IMR-90 (cell line): ENCODE measurements at regions not wholly inside any gene's neighbourhood (a gene's known extent, or its start where the extent isn't known, plus 50 kb on each side); places are given as distances from the start of the nearest gene placed in this dataset.

ENCODE experiments used
- ATAC-seq: fragments of 200-7000 bp; cut with Tn5 transposase; 2 replicates; pipeline ENCODE4 v1.9.1; 2020; ENCODE audit warnings: low read depth, mild to moderate bottlenecking, moderate library complexity
- BruUV-seq: library from RNA; stranded (reverse); fragments of 400-500 nt; replicated peaks from 2 replicates; lab custom pipeline; 2021; lab: Mats Ljungman, UMichigan
- CTCF ChIA-PET: fragments of 300-600 bp; formaldehyde crosslinking; extraction: SDS; loops from one replicate; lab custom pipeline; 2021; ENCODE audit warnings: antibody characterized with exemption; lab: Yijun Ruan, JAX
- POLR2A ChIA-PET: fragments of 300-600 bp; sonication (Branson Sonifier 250); formaldehyde crosslinking; loops from one replicate; lab custom pipeline; 2022; ENCODE audit warnings: antibody characterized with exemption; ENCODE audit not compliant: unreplicated experiment; lab: Charles Lee
- DNase-seq: peaks from one replicate; pipeline ENCODE4 v3.0.0; 2013
- H2AFZ ChIP-seq: replicated peaks from 2 replicates; pipeline ENCODE3; 2013; ENCODE audit warnings: low read length, mild to moderate bottlenecking; ENCODE audit not compliant: poor library complexity
- H2AK5ac ChIP-seq: 2 replicates; pipeline ENCODE4 v1.6.1; 2013; ENCODE audit warnings: low read depth, low read length, inconsistent platforms
- H2AK9ac ChIP-seq: replicated peaks from 2 replicates; pipeline ENCODE3; 2013; ENCODE audit warnings: mild to moderate bottlenecking, low read depth, low read length, moderate library complexity; ENCODE audit not compliant: poor library complexity
- H2BK120ac ChIP-seq: 2 replicates; pipeline ENCODE4 v1.6.1; 2013; ENCODE audit warnings: low read depth, low read length, inconsistent platforms
- H2BK15ac ChIP-seq: 3 replicates; pipeline ENCODE4 v1.6.1; 2013; ENCODE audit warnings: low read depth, low read length, inconsistent platforms
- H2BK20ac ChIP-seq: 2 replicates; pipeline ENCODE4 v1.6.1; 2013; ENCODE audit warnings: low read depth, mild to moderate bottlenecking, inconsistent platforms, low read length, moderate library complexity
- H2BK5ac ChIP-seq: 2 replicates; pipeline ENCODE4 v1.6.1; 2013; ENCODE audit warnings: mild to moderate bottlenecking, low read depth, low read length, inconsistent platforms; ENCODE audit not compliant: poor library complexity, severe bottlenecking
- H3K14ac ChIP-seq: replicated peaks from 2 replicates; pipeline ENCODE4 v1.6.1; 2013; ENCODE audit warnings: low read depth, low read length, inconsistent platforms
- H3K18ac ChIP-seq: 2 replicates; pipeline ENCODE4 v1.6.1; 2013; ENCODE audit warnings: low read depth, low read length, control low read depth
- H3K23ac ChIP-seq: 2 replicates; pipeline ENCODE4 v1.6.1; 2013; ENCODE audit warnings: low read depth, low read length, inconsistent platforms
- H3K27ac ChIP-seq: 2 replicates; pipeline ENCODE4 v1.5.1; 2013; ENCODE audit warnings: mild to moderate bottlenecking, control low read depth, low read length; ENCODE audit not compliant: insufficient read depth
- H3K27me3 ChIP-seq: 2 replicates; pipeline ENCODE4 v1.6.1; 2013; ENCODE audit warnings: low read length; ENCODE audit not compliant: control insufficient read depth, insufficient read depth
- H3K36me3 ChIP-seq: 2 replicates; pipeline ENCODE4 v1.6.1; 2013; ENCODE audit warnings: low read length, mixed read lengths; ENCODE audit not compliant: control insufficient read depth, insufficient read depth
- H3K4ac ChIP-seq: 2 replicates; pipeline ENCODE4 v1.6.1; 2013; ENCODE audit warnings: low read depth, low read length, inconsistent platforms
- H3K4me1 ChIP-seq: 2 replicates; pipeline ENCODE4 v1.6.1; 2013; ENCODE audit warnings: low read length, mixed read lengths; ENCODE audit not compliant: control insufficient read depth, insufficient read depth
- H3K4me2 ChIP-seq: 2 replicates; pipeline ENCODE4 v1.6.1; 2013; ENCODE audit warnings: low read depth, mild to moderate bottlenecking, control low read depth, low read length, moderate library complexity
- H3K4me3 ChIP-seq: 2 replicates; pipeline ENCODE4 v1.5.1; 2013; ENCODE audit warnings: low read depth, mild to moderate bottlenecking, control low read depth, low read length, moderate library complexity; ENCODE audit not compliant: insufficient read depth
- H3K56ac ChIP-seq: 2 replicates; pipeline ENCODE4 v1.6.1; 2013; ENCODE audit warnings: low read length, inconsistent platforms; ENCODE audit not compliant: insufficient read depth; ENCODE audit errors: extremely low read depth
- H3K79me1 ChIP-seq, 2 experiments: 2 replicates each; pipeline ENCODE4 v1.6.1; 2013; ENCODE audit warnings: low read length in 2 of 2, inconsistent platforms in 1 of 2, low read depth in 1 of 2
- H3K9ac ChIP-seq: 2 replicates; pipeline ENCODE4 v1.6.1; 2013; ENCODE audit warnings: low read depth, low read length, control low read depth
- H3K9me1 ChIP-seq: 2 replicates; pipeline ENCODE4 v1.6.1; 2013; ENCODE audit warnings: low read length, inconsistent platforms; ENCODE audit not compliant: insufficient read depth
- H3K9me3 ChIP-seq: 2 replicates; pipeline ENCODE4 v1.6.1; 2013; ENCODE audit warnings: low read length; ENCODE audit not compliant: control insufficient read depth, insufficient read depth
- H4K20me1 ChIP-seq: 2 replicates; pipeline ENCODE4 v1.6.1; 2013; ENCODE audit warnings: low read length, inconsistent platforms; ENCODE audit not compliant: insufficient read depth
- H4K5ac ChIP-seq: 2 replicates; pipeline ENCODE4 v1.6.1; 2013; ENCODE audit warnings: mild to moderate bottlenecking, low read depth, low read length, control low read depth
- H4K8ac ChIP-seq, 2 experiments: 2 replicates each; pipeline ENCODE4 v1.6.1; 2013; ENCODE audit warnings: low read depth in 2 of 2, low read length in 2 of 2, control low read depth in 1 of 2, inconsistent platforms in 1 of 2
- H4K91ac ChIP-seq: 2 replicates; pipeline ENCODE4 v1.6.1; 2013; ENCODE audit warnings: low read depth, low read length, inconsistent platforms; ENCODE audit not compliant: insufficient read depth
- BHLHE40 ChIP-seq: fragments of 150-350 bp; IDR thresholded peaks from 2 replicates; pipeline ENCODE4 v1.6.1; 2016; ENCODE audit warnings: mild to moderate bottlenecking, low read depth, low read length
- CEBPB ChIP-seq: IDR thresholded peaks from 2 replicates; pipeline ENCODE4 v1.6.1; 2012; ENCODE audit warnings: low read depth, low read length, improper control_type of control experiment
- CHD1 ChIP-seq: IDR thresholded peaks from 2 replicates; pipeline ENCODE4 v1.6.1; 2012; ENCODE audit warnings: low read depth, low read length, improper control_type of control experiment
- FOS ChIP-seq: fragments of 150-350 bp; IDR thresholded peaks from 2 replicates; pipeline ENCODE4 v1.6.1; 2016; ENCODE audit warnings: low read depth, low read length
- MAFK ChIP-seq: IDR thresholded peaks from 2 replicates; pipeline ENCODE4 v1.6.1; 2012; ENCODE audit warnings: low read depth, low read length, improper control_type of control experiment
- MAZ ChIP-seq: IDR thresholded peaks from 2 replicates; pipeline ENCODE4 v1.6.1; 2012; ENCODE audit warnings: low read depth, mild to moderate bottlenecking, low read length, improper control_type of control experiment, moderate library complexity, borderline replicate concordance
- MXI1 ChIP-seq: IDR thresholded peaks from 2 replicates; pipeline ENCODE4 v1.6.1; 2012; ENCODE audit warnings: low read depth, mild to moderate bottlenecking, low read length, moderate library complexity, borderline replicate concordance
- NFE2L2 ChIP-seq: fragments of 150-350 bp; IDR thresholded peaks from 2 replicates; pipeline ENCODE4 v1.6.1; 2016; ENCODE audit warnings: low read depth, mild to moderate bottlenecking, low read length
- POLR2A ChIP-seq: IDR thresholded peaks from 2 replicates; pipeline ENCODE4 v1.6.1; 2012; ENCODE audit warnings: mild to moderate bottlenecking, low read depth, low read length
- RAD21 ChIP-seq: IDR thresholded peaks from 2 replicates; pipeline ENCODE4 v1.6.1; 2012; ENCODE audit warnings: low read length, improper control_type of control experiment
- RCOR1 ChIP-seq: IDR thresholded peaks from 2 replicates; pipeline ENCODE4 v1.6.1; 2012; ENCODE audit warnings: mild to moderate bottlenecking, low read length, improper control_type of control experiment; ENCODE audit not compliant: insufficient replicate concordance
- RFX5 ChIP-seq: IDR thresholded peaks from 2 replicates; pipeline ENCODE4 v1.8.0; 2012; ENCODE audit warnings: low read depth, mild to moderate bottlenecking, low read length, moderate library complexity
- SMC3 ChIP-seq: fragments of 150-350 bp; IDR thresholded peaks from 2 replicates; pipeline ENCODE4 v1.6.1; 2016; ENCODE audit warnings: low read depth, mild to moderate bottlenecking, antibody characterized with exemption, low read length, moderate library complexity
- WGBS, 2 experiments: methylation state at CpG; one replicate each; pipeline versions ENCODE4 v1.1.5 to v1.1.7; 2013; ENCODE audit warnings: missing lambda C conversion rate in 2 of 2; ENCODE audit not compliant: insufficient read length in 1 of 2; ENCODE audit errors: extremely low coverage in 2 of 2; 5-methylcytosine and 5-hydroxymethylcytosine counted together
- dilution Hi-C: fragments of 300-500 bp; cut with HindIII; formaldehyde crosslinking; loops from one replicate; pipeline ENCODE4 v1.14.3; 2018; ENCODE audit warnings: low sequenced_read_pairs; ENCODE audit not compliant: unreplicated experiment
- in situ Hi-C: fragments of 300-500 bp; cut with MboI; formaldehyde crosslinking; loops from 3 replicates; pipeline ENCODE4 v1.14.3; 2019; ENCODE audit warnings: low sequenced_read_pairs, inconsistent platforms, mixed read lengths
- intact Hi-C: fragments of 100-400 bp; cut with micrococcal nuclease; formaldehyde crosslinking; loops from 2 replicates; pipeline ENCODE4 v1.10.0; 2022
- TF ChIP-seq, protein P1 (sequence below): fragments of 150-350 bp; IDR thresholded peaks from 2 replicates; pipeline ENCODE4 v1.6.1; 2016; ENCODE audit warnings: low read depth, mild to moderate bottlenecking, low read length, moderate library complexity, borderline replicate concordance
- TF ChIP-seq, protein P2 (sequence below): conservative IDR thresholded peaks from 2 replicates; pipeline ENCODE4 v1.5.1; 2012; ENCODE audit warnings: mild to moderate bottlenecking, low read depth, low read length, improper control_type of control experiment
- TF ChIP-seq, protein P3 (sequence below): fragments of 150-350 bp; IDR thresholded peaks from 2 replicates; pipeline ENCODE4 v1.6.1; 2017; ENCODE audit warnings: mild to moderate bottlenecking, antibody characterized with exemption, low read length, low read depth

DNA sequence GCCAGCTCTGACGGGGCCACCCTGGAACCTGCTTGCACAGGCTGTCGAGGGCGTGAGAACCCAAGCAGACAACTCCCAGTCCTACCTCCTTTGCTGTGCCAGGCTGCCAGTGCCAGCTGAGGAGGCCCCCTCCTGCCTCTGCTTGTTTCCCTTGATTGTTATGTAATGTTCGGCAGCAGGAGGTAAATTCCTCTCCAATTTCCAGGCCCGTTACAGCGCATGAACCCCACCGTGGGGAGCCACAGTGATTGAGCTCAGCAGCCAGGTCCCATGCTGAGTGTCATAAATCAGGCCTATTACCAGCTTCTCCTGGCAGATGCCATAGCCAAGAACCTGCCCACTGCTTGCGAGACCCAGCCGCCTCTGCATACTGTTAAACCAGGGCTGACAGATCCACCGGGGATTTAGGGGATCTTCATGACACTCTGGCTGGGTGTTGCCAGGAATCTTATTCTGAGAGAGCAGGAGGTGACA, 320.5 kb downstream of the DHX35 start:
- no peak overlapping the region for H4K5ac ChIP-seq
- H2BK20ac ChIP-seq = no peak overlapping the region
- H3K23ac ChIP-seq = no peak overlapping the region
- H3K4ac ChIP-seq = no peak overlapping the region
- CTCF ChIA-PET = no interaction called here
- intact Hi-C loops (no loop called here), in situ Hi-C loops (no loop called here), dilution Hi-C loops (no loop called here)
- H2AFZ ChIP-seq = no peak overlapping the region
- H3K18ac ChIP-seq = no peak overlapping the region
- H2BK15ac ChIP-seq = no peak overlapping the region
- H2AK9ac ChIP-seq = no peak overlapping the region
- no peak overlapping the region for H3K14ac ChIP-seq
- H3K56ac ChIP-seq = no peak overlapping the region
- TF ChIP-seq NFE2L2 (no peak), SMC3 (no peak), MXI1 (no peak), MAZ (no peak), MAFK (no peak), RFX5 (no peak), CHD1 (no peak), BHLHE40 (no peak), POLR2A (no peak), CEBPB (no peak), RCOR1 (no peak), FOS (no peak), RAD21 (no peak)
- TF ChIP-seq, protein P1, sequence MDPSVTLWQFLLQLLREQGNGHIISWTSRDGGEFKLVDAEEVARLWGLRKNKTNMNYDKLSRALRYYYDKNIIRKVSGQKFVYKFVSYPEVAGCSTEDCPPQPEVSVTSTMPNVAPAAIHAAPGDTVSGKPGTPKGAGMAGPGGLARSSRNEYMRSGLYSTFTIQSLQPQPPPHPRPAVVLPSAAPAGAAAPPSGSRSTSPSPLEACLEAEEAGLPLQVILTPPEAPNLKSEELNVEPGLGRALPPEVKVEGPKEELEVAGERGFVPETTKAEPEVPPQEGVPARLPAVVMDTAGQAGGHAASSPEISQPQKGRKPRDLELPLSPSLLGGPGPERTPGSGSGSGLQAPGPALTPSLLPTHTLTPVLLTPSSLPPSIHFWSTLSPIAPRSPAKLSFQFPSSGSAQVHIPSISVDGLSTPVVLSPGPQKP = no peak
- TF ChIP-seq, protein P2, sequence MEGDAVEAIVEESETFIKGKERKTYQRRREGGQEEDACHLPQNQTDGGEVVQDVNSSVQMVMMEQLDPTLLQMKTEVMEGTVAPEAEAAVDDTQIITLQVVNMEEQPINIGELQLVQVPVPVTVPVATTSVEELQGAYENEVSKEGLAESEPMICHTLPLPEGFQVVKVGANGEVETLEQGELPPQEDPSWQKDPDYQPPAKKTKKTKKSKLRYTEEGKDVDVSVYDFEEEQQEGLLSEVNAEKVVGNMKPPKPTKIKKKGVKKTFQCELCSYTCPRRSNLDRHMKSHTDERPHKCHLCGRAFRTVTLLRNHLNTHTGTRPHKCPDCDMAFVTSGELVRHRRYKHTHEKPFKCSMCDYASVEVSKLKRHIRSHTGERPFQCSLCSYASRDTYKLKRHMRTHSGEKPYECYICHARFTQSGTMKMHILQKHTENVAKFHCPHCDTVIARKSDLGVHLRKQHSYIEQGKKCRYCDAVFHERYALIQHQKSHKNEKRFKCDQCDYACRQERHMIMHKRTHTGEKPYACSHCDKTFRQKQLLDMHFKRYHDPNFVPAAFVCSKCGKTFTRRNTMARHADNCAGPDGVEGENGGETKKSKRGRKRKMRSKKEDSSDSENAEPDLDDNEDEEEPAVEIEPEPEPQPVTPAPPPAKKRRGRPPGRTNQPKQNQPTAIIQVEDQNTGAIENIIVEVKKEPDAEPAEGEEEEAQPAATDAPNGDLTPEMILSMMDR = no peak
- TF ChIP-seq, protein P3, sequence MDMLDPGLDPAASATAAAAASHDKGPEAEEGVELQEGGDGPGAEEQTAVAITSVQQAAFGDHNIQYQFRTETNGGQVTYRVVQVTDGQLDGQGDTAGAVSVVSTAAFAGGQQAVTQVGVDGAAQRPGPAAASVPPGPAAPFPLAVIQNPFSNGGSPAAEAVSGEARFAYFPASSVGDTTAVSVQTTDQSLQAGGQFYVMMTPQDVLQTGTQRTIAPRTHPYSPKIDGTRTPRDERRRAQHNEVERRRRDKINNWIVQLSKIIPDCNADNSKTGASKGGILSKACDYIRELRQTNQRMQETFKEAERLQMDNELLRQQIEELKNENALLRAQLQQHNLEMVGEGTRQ = no peak
- no peak overlapping the region for H3K9ac ChIP-seq
- no peak overlapping the region for H4K8ac ChIP-seq
- H3K79me1 ChIP-seq = no peaks in the 10 kb centered on the region
- no peak overlapping the region for H4K91ac ChIP-seq
- no peaks in the 10 kb centered on the region for H3K27me3 ChIP-seq
- H2BK5ac ChIP-seq = no peak overlapping the region
- ATAC-seq = no peak
- no peak overlapping the region for H3K27ac ChIP-seq
- H2AK5ac ChIP-seq = no peak overlapping the region
- DNase-seq = no peak
- H2BK120ac ChIP-seq = no peak overlapping the region
- no TSS peak for BruUV-seq
- POLR2A ChIA-PET = no interaction called here
- no peaks in the 10 kb centered on the region for H3K9me3 ChIP-seq
- no peaks in the 10 kb centered on the region for H3K36me3 ChIP-seq
- H4K20me1 ChIP-seq = no peaks in the 10 kb centered on the region
- H3K9me1 ChIP-seq = no peaks in the 10 kb centered on the region
- no peaks in the 10 kb centered on the region for H3K4me1 ChIP-seq
- no peak overlapping the region for H3K4me2 ChIP-seq
- H3K4me3 ChIP-seq = no peak overlapping the region
- 73% methylated on average over 3 of the region's 10 CpGs; no CpG with 5 or more reads in 1 of the 2 experiments for WGBS, 2 experiments
